Mucosa of stomach (tissue), 1 donor: ENCODE measurements at regions not wholly inside any gene's neighbourhood (a gene's known extent, or its start where the extent isn't known, plus 50 kb on each side); places are given as distances from the start of the nearest gene placed in this dataset.

Experiments used
- H3K27me3 ChIP-seq: one replicate; pipeline ENCODE4 v1.7.0; 2013; ENCODE audit warnings: mild to moderate bottlenecking, low read length; ENCODE audit not compliant: control insufficient read depth, insufficient read depth
- H3K36me3 ChIP-seq: one replicate; pipeline ENCODE4 v1.7.0; 2013; ENCODE audit warnings: low read length; ENCODE audit not compliant: control insufficient read depth, insufficient read depth
- H3K4me1 ChIP-seq: one replicate; pipeline ENCODE4 v1.7.0; 2013; ENCODE audit warnings: mild to moderate bottlenecking, low read length; ENCODE audit not compliant: control insufficient read depth, insufficient read depth
- H3K4me3 ChIP-seq: one replicate; pipeline ENCODE4 v1.7.0; 2013; ENCODE audit warnings: low read length
- H3K9ac ChIP-seq: one replicate; pipeline ENCODE4 v1.7.0; 2013; ENCODE audit warnings: mild to moderate bottlenecking, low read length, moderate library complexity
- H3K9me3 ChIP-seq: one replicate; pipeline ENCODE4 v1.7.0; 2013; ENCODE audit warnings: mild to moderate bottlenecking, low read length, moderate library complexity; ENCODE audit not compliant: control insufficient read depth
- donor health status: Pancreatic carcinoma.

- no peaks in the 10 kb centered on the region for H3K36me3 ChIP-seq
- H3K4me3 ChIP-seq = no peak overlapping the region
- H3K9me3 ChIP-seq = no peaks in the 10 kb centered on the region
- no peaks in the 10 kb centered on the region for H3K4me1 ChIP-seq
- H3K27me3 ChIP-seq = no peaks in the 10 kb centered on the region
- no peak overlapping the region for H3K9ac ChIP-seq
These were observed 462.9 kb downstream of the TBC1D22A start for GRCh38 chr22:47225080-47225930.
